Neural crest cell (in vitro differentiated cells): ENCODE measurements at regions not wholly inside any gene's neighbourhood (a gene's known extent, or its start where the extent isn't known, plus 50 kb on each side); places are given as distances from the start of the nearest gene placed in this dataset.

ENCODE experiments used
- DNase-seq: peaks from one replicate; pipeline ENCODE4 v3.0.0; 2021; ENCODE audit warnings: low read depth, mixed read lengths, low spot score
- H3K27ac Mint-ChIP-seq: one replicate; pipeline ENCODE4 v1.8.0; 2021; ENCODE audit warnings: mild to moderate bottlenecking, mixed read lengths; ENCODE audit not compliant: unreplicated experiment
- H3K27me3 Mint-ChIP-seq: 2 replicates; pipeline ENCODE4 v1.8.0; 2021; ENCODE audit warnings: low read depth, mild to moderate bottlenecking, mixed read lengths
- H3K36me3 Mint-ChIP-seq: 2 replicates; pipeline ENCODE4 v1.8.0; 2021; ENCODE audit warnings: low read depth, mild to moderate bottlenecking, mixed read lengths
- H3K4me1 Mint-ChIP-seq: 2 replicates; pipeline ENCODE4 v1.8.0; 2021; ENCODE audit warnings: mixed read lengths
- H3K4me3 Mint-ChIP-seq: one replicate; pipeline ENCODE4 v1.8.0; 2021; ENCODE audit warnings: mild to moderate bottlenecking, mixed read lengths
- H3K9me3 Mint-ChIP-seq: 2 replicates; pipeline ENCODE4 v1.8.0; 2021; ENCODE audit warnings: mixed read lengths
- TF ChIP-seq, protein P1 (sequence below): fragments of 200-600 bp; sonication (generic); conservative IDR thresholded peaks from 2 replicates; pipeline ENCODE4 v1.5.0; 2021; ENCODE audit warnings: antibody characterized with exemption, mild to moderate bottlenecking

DNA sequence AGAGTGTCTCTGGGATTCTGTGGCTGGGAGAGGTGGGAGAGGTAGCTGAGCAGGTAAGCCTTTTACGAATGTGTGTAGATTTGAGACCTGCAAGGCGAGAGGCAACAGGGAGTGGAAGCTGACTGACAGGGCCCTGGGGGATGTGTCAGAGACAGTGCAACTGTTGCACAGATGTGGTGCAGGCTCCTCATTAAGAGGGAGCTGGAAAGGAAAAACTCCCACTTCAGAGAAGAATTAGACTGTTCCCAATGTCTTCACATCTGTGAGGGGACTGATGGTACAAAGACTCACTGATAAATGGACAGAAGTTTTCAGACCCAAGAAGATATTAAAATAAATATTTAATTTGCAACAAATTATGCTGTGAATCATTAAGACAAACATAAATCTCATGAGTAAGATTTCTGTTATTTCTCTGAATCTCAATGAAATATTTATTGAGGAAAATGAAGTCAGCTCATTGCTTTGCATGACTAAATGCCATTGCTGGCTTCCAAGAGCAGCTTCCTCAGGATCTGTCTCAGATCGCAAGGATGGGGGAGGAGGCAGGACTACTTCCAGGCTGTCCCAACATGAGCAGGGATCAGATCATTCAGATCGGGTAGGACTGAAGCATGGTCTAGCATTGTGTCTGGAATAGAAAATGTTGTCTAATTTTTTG is 127.3 kb upstream of the ROPN1 start:
- peaks cover 38% of the 10 kb centered on the region for H3K4me1 Mint-ChIP-seq
- peaks cover 3% of the 10 kb centered on the region for H3K36me3 Mint-ChIP-seq
- no peak for DNase-seq
- H3K4me3 Mint-ChIP-seq, result no peak overlapping the region
- H3K27ac Mint-ChIP-seq, result no peak overlapping the region
- TF ChIP-seq, protein P1, sequence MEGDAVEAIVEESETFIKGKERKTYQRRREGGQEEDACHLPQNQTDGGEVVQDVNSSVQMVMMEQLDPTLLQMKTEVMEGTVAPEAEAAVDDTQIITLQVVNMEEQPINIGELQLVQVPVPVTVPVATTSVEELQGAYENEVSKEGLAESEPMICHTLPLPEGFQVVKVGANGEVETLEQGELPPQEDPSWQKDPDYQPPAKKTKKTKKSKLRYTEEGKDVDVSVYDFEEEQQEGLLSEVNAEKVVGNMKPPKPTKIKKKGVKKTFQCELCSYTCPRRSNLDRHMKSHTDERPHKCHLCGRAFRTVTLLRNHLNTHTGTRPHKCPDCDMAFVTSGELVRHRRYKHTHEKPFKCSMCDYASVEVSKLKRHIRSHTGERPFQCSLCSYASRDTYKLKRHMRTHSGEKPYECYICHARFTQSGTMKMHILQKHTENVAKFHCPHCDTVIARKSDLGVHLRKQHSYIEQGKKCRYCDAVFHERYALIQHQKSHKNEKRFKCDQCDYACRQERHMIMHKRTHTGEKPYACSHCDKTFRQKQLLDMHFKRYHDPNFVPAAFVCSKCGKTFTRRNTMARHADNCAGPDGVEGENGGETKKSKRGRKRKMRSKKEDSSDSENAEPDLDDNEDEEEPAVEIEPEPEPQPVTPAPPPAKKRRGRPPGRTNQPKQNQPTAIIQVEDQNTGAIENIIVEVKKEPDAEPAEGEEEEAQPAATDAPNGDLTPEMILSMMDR, result no peak
- H3K27me3 Mint-ChIP-seq, result no peaks in the 10 kb centered on the region
- no peaks in the 10 kb centered on the region for H3K9me3 Mint-ChIP-seq

DNA sequence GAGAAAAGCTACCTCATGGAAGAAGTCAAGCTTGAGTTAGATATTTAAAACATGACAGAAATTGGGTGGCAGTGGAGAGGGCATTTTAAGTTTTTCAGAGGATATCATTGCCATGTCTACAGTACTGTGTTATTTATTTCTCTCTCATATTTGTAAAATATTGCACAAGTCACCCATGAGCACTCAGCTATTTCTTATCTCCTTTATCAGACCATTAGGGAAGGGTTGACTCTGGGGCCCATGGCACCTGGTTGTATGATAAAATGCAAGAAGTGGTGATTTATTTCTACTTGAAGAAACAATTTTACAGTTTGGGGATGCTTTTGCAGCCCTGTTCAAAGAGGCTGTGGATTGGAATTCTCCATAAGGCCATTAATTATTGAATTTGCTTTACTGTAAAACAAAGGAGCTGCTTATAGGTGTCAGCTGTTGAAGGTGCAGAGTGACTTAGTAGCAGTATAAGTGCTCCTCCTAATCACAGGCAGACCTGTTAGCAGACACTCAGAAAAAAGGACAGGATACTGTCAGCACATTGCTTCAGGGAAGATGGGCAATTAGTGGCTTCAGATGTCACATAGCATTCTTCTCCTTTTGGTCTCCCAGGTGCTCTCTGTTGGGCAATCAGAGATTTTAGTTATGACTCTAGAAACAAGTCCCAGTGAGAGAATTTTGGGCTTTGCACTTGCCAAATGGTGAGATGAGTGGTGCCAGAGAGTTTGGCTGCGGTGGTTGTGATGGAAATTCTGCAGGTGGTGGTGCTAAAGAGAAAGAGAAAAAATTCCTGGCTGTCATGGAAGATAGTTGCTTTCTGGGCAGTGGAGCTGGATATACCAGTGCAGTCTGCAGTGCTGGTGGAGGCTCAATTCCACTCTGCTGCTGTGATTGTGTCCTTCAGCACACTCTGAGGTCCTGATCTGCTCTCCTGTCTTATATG is 129.7 kb upstream of the ROPN1 start:
- Mint-ChIP-seq H3K4me3 (no peak overlapping the region), H3K27me3 (no peaks in the 10 kb centered on the region), H3K9me3 (no peaks in the 10 kb centered on the region), H3K4me1 (peaks cover 20% of the 10 kb centered on the region), H3K36me3 (peaks cover 3% of the 10 kb centered on the region), H3K27ac (peak overlapping the region; percentile 28)
- no peak for DNase-seq
- TF ChIP-seq, protein P1, result no peak

DNA sequence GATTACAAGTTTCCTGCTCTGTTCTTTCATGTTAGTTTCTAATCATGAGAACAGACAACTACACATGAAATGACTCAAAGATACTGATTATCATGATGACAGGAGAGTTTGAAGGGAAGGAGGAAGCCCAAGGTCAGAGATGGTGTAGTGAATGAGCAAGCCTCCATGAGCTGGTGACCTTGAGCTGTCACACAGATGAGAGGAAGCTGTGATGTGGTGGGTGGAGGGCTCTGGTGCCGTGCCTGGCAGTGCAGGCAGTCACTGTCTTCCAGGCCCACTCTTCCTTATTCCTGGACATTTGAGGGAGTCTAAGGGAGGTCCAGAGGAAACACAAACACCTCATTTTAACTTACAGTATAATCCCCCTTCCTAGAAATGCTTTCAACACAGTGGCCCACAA is 133.4 kb upstream of the ROPN1 start:
- Mint-ChIP-seq H3K4me3 (no peak overlapping the region), H3K36me3 (peaks cover 6% of the 10 kb centered on the region), H3K9me3 (no peaks in the 10 kb centered on the region), H3K4me1 (no peaks in the 10 kb centered on the region), H3K27ac (no peak overlapping the region), H3K27me3 (no peaks in the 10 kb centered on the region)
- no peak for DNase-seq
- TF ChIP-seq, protein P1, result no peak

DNA sequence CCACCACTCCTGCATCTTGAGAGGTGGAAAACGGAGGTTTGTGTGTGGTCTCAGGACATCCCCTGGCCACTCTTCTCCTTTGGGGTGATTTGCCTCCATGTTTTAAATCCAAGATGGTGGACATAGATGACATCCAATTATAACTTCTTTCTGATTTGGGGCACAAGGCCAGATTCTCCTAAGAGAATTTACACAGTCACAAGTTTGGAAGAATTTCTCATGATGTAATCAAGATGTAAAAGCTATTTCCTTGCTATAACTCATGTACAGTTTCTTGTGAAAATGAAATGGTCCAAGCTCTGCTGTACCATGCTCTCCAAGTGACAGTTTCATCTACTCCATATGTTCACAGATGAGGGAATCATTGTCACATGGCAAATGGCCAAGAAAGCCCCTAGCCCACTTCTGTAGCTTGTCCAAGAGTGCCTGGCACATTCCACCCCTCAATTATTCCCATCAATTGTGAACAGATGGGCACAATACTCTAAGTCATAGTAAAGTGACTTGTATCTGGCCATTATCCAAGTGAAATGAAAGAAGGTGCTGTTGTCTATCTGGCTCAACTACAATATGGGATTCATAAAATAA is 134.6 kb upstream of the ROPN1 start:
- Mint-ChIP-seq H3K9me3 (no peaks in the 10 kb centered on the region), H3K4me3 (no peak overlapping the region), H3K4me1 (no peaks in the 10 kb centered on the region), H3K36me3 (peaks cover 6% of the 10 kb centered on the region), H3K27ac (no peak overlapping the region), H3K27me3 (no peaks in the 10 kb centered on the region)
- DNase-seq, result no peak
- TF ChIP-seq, protein P1, result no peak

DNA sequence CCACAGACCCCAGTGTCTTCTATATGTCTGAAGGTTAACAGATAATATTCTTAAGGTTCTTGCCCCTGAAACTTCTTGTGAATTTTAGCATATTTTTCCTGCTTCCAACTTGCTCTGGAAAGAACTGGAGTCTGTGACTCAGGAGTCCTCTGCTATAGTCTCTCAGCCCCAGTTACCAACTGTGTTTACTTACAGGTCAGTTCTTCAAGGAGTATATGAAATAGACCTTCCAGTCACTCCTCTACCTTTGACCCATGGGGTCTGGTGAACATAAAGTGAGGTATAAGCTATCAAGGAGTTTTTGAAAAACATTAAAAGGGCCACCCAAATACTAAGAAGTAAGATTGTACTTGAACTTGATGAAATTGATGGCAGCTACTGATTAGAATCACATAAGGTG is 139.2 kb upstream of the ROPN1 start:
- Mint-ChIP-seq H3K27ac (no peak overlapping the region), H3K4me1 (peaks cover 3% of the 10 kb centered on the region), H3K36me3 (peaks cover 2% of the 10 kb centered on the region), H3K4me3 (no peak overlapping the region), H3K27me3 (no peaks in the 10 kb centered on the region), H3K9me3 (peaks cover 4% of the 10 kb centered on the region)
- DNase-seq, result no peak
- TF ChIP-seq, protein P1, result no peak
